AG09309 (cell line): ENCODE measurements at regions not wholly inside any gene's neighbourhood (a gene's known extent, or its start where the extent isn't known, plus 50 kb on each side); places are given as distances from the start of the nearest gene placed in this dataset.

Experiments used
- DNase-seq: peaks from one replicate; pipeline ENCODE4 v3.0.0-alpha.2; 2010; ENCODE audit warnings: low read depth
- H3K4me3 ChIP-seq: 2 replicates; pipeline ENCODE4 v1.5.1; 2011; ENCODE audit warnings: mild to moderate bottlenecking, low read depth, low read length, moderate library complexity; ENCODE audit not compliant: control insufficient read depth
- CTCF ChIP-seq: IDR thresholded peaks from 2 replicates; pipeline ENCODE4 v1.5.1; 2011; ENCODE audit warnings: mild to moderate bottlenecking, low read depth, low read length, inconsistent platforms; ENCODE audit not compliant: insufficient read depth, control insufficient read depth; ENCODE audit errors: missing control alignments

DNA sequence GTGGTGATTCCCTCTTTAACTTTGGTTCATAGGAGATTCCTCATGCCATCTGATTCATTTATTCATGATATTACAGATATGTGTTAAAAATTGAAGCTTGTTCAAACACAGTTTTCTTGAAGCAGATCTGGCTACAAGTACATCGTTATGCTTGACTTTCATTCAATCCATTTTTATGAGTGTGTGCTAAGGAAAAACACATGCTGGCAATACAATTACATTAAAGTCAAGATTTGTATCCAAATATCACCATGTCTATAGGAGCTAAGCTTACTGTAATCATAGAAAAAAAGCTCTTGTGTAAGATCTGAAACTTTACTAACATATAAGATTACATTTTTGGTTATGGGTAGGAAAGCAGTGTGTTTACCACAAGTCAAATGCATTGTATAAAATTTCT, 151.8 kb upstream of the FAT1 start:
- H3K4me3 ChIP-seq: no peak overlapping the region
- no peak for DNase-seq
- TF ChIP-seq CTCF: no peak

- H3K4me3 ChIP-seq: no peak overlapping the region
- no peak for TF ChIP-seq CTCF
- no peak for DNase-seq
These were observed 153.4 kb upstream of the FAT1 start for GRCh38 chr4:186876961-186877626.

DNA sequence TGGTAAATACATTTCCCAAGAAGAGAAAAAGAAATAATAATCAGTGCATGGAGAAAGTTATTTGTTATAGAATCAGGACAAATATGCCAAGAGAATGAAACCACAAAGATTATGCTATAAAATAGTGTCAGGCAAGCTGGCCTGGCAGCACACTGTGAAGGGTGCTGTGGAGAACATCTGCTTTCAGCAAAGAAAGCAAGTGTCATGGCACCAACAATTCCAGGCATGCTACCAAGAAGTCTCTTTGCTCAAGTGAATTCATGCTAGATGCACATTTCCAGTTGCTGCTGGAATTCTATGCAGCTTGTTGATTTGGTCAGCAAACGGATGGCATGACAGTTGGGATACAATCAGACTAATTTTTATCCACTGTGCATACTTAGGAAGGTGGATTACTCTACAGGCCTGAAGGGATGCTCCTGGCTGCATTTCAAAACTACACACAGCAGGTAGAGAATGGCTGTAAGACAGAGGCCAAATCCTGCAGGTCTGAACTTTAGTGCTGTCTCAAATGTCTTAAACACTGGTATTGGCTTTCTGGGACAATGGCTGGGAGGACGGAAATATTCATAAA, 154.6 kb upstream of the FAT1 start:
- DNase-seq: peak; percentile 48
- no peak overlapping the region for H3K4me3 ChIP-seq

DNA sequence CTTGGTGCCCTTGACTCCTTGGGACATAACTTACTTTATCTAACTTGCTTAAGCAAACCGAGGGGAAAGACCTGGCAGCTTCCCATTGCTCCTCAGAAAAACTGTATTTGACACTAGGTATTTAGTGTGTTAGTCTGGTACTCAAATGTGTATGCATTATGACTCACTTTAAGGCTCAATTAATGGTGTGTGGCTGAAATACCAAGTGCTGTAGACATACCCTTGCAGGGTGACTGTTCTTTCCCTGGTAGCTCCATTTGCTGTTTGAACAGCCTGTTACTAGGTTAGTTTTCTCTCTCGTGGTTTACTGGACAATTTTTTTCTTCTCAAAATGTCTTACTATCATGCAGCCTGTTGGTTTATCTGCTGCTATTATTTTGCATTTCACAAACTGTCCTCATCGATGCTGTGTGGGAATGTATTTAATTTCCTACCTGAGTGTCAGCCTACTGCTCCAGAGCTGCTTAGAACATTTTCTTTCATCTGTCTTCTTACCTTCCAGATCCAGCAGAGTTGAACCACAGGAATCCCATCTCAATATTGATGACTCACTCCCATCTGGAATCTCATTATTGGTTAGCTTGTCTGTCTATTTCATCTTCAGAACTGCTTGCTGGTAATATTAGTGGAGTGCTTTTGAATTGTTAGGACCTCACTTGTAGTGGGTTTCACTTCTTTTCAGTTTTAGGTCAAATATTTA, 158.0 kb upstream of the FAT1 start:
- no peak for TF ChIP-seq CTCF
- DNase-seq: peak; percentile 23
- H3K4me3 ChIP-seq: no peak overlapping the region

More for the DNA sequence above, 154.6 kb upstream of the FAT1 start:
- TF ChIP-seq CTCF: no peak

DNA sequence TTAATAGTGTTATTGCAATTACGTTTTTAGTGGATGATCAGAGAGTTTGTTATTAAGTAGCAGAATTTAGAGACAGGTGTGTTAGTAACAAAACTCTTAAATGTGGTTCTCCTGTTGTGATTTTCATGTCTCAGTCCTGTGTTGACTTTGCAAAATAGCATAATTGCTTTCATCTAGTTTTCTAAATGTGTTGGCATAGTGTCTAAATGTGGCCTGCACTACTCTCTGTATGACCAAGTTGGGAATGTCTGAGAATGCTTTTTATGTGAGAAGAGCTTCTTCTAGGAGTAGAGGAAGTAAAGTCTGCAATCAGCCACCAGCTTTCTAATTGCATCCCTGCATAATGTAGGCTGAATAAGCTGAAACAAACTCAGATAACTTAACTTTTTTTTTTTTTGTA, 158.6 kb upstream of the FAT1 start:
- no peak for TF ChIP-seq CTCF
- DNase-seq: no peak
- H3K4me3 ChIP-seq: no peak overlapping the region

DNA sequence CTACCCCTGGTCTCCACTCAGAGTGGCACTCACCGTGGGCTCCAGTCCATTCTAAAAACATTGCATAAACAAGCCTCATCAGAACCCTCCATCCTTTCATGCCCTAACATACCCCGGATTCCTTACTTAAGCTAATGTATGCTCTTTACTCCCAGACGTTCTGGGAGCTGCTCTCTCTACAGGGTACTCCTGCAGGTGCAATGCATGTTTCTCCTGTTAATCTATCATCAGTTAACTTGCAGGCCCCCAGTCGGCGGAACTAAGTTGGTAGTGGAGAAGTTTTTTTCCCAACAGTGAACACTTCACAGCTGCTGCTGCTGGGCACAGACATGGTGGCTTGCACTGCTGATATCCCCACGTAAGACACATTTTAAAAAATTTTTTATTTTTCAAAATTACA, 161.6 kb upstream of the FAT1 start:
- no peak overlapping the region for H3K4me3 ChIP-seq
- DNase-seq: no peak
- no peak for TF ChIP-seq CTCF
